ENCODE measurements at regions not wholly inside any gene's neighbourhood (a gene's known extent, or its start where the extent isn't known, plus 50 kb on each side); places are given as distances from the start of the nearest gene placed in this dataset.

DNA sequence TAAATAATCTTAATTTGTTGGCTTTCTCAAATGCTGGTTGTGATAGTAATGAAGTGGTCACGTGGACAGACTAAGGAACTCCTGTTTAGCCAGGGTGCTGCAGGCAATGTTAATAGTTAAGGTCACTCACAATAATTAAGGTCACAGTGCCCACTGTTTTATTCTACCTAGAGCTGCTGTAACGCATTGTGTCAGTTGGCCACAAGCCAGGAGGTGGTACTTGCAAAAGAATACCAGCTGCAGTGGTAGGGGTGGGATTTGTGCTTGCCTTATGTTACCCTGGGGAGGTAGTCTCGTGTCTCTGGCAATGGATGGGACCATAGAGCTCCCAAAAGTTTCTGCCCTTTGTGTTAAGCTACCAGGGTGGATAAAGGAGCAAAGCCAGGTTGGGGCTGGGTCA, 969.1 kb upstream of the CDH8 start:
- no peak for DNase-seq

DNA sequence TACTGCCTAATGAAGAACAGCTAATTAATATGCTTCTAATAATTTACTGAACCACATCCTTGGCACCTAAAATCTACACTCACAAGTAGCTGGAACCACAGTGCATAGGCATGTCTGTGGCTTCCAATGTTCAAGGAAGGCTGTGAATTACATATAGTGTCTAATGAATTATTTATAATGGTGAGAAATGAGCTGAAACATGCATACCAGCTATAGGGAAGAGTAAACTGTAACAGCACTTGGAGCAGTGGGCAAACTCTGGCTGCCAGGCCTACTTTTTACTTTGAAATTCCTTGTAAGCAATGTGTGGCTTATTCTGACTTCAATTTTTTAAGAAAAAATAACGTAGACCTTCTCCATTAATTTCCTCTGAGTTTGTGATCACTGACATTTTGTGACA, 953.2 kb upstream of the CDH8 start:
- no peak for DNase-seq

DNA sequence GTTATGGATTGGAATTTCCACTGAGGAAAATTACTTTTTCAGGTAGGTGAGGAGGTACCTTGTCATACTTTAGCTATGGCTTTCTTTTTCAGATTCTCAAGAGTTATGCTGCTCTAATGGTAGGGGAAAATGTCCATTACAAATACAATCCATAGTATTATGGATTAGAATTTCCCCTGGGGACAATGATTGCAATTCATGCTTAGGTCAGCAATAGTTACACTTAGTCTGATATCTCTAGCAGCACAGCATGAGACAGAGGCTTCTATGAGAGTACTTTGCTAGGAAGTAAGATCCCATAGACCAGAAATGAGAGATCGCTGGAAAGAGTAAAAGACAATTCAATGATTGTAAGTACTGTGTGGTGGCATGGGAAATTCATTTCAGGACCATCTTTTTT, 949.5 kb upstream of the CDH8 start:
- no peak for DNase-seq

DNA sequence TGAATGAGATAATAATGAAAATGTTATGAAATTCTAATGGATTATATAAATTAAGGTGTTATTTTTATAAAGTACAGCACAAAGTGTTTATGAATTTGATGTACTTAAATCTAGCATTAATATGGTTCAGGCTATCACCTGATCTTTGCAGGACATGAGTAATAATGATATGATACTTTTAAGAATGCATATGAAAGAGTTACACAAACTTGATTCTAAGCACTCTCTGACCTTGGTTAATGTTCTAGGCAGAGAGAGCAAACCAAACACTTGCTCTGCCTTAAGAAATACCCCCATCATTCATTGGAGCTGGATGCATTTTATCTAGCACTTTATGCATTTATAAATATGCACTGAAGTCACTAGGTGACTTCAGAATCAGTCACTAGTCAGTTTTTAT, 942.2 kb upstream of the CDH8 start:
- no peak for DNase-seq

DNA sequence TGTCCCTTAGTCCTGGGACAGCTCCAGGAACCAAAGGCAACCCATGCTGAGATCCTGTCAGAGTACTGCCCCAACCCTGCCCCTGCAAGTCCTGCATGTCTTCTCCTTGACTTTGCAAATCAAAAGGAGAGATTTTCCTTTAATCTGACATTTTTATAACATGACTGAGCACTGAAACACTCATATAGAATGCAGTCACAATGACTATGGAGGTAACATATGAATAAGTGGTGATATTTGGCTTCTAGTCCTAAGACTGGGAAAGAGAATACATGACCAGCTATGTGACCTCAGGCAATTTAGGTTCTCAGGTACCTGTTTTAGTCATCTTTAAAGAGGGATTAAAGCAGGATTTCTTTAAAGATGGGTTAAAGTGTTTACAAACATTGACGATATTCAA, 941.6 kb upstream of the CDH8 start:
- DNase-seq = no peak

DNA sequence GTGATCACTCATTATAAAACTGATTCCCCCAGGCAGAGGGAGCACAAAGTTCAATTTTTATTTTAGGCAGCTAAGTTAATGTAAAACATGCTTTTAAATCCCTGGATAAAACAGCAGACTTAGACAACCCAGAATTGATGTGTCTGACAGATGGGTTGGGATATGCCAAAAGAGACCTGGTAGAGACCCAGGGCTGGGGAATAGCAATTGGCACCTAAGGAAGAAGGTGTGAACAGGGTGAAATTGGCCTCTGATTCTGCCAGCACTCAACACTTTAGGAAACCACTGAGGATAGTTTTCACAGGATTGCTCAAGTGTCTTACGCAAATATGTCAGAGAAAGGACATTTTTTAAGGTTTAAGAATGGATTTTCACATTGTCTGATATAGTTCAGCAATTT, 938.2 kb upstream of the CDH8 start:
- no peak for DNase-seq

DNA sequence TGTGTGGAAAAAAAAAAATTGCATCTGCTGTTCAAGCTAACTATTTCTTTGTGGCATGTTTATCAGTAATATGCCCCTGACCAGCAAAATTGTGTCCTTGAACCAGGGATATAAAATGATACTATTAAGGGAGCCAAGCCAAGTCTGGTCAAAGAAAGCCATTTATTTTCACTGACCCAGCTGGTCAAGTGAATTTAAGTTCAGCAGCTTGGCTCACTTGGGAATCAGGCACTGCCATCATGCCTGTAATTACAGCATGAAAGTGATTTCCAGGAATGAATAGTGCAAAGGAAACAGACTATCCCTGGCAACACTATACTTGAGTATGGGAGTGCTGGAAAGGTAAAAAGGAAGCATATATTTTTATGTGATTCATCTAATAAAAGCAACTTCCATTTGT, 934.6 kb upstream of the CDH8 start:
- DNase-seq = no peak

DNA sequence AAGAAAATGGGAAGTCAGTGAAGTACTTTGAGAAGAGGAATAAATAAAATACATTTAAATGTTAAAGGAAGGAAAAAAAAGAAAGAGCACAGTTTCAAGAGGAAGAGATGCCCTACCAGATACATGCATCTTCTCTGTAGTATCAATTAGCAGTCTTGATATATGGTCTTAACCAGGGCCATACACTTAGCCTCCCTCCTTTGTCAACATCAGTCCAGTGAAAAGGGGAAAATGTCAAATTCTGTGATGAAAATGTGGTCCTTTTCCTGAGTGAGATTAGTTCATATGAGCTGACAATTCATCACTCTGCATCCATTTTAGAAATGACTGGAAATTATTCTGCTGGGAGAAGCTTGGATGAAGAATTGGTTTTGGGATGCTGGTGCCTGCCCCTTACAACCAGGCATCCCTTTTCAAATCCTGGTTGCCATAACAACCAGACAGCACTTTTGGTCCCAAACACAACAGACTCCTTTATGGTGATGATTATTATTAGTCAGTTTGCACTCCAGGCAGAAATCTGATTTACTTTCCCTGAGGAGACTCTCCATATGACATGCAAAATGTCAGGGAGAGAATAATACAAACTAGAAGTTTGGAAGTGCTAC, 933.6 kb upstream of the CDH8 start:
- DNase-seq = no peak

DNA sequence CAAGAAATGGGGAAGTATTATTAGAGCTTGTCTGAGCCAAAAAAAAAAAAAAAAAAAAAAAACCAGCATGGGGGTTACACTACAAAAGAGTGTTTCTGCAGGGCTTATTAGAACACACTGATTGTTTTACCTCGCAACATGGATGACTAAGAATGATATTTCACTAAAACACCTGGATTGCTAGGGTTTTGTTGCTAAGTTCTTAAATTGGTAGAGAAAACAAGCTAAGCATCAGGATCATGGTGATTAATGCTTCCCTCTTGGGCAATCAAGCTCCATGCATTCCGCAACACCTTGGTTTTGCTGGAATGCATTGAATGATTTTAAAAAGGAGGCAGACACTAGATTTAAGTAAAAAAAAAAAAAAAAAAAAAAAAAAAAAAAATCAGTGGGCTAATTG, 931.4 kb upstream of the CDH8 start:
- DNase-seq = no peak

DNA sequence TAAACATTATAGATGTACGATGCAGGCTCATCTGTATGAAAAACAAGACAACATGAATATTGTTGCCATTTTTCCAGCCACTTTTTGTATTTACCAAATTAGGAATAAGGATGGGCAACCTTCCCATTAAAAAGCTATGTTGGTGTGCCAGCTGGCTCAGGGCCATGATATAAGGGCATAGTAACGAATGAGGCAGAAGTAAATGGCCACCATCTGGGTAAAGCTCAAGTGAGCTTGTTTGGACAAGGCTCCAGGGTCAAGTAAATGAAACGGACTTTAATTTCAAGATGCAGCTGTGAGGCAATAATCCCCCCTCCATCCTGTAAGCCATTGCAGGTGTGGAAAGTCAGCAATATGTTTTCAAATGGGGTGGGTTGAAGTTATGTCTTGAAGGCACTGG, 930.9 kb upstream of the CDH8 start:
- no peak for DNase-seq

DNA sequence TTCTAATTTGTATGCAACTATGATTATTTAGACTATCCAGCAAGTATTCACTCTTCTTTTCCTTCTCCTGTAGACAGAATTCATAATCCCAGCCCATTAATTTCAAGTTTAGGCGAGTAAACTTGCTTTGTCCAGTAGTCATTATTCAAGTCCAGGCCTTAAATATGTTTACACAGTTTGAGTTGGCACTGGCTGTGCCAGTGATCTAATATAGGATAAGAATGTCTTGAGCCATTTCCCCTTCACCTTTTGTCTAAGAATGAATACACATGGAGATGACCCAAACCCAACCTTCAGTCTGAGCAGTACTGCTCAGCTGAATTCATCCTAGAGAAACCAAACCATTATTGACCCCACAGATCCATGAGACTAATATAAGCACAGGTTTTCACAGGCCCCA, 930.4 kb upstream of the CDH8 start:
- DNase-seq = no peak

DNA sequence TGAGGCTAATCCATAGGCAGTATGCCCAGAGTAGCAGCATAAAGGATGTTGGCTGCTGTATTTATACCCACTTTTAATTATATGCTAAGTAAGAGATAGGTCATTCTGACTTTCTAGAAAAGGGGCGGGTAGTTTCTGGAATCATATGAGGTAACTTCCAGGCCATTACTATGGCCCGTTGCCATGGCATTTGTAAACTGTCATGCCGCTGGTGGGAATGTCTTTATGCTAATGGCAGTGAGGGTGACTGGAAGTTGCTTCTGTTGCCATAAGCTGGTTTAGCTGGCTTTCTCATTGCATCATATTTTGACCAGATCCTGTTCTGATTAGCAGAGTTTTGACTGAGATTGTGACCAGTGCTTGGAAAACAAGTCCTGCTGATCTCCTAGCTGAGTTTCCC, 929.6 kb upstream of the CDH8 start:
- no peak for DNase-seq

DNA sequence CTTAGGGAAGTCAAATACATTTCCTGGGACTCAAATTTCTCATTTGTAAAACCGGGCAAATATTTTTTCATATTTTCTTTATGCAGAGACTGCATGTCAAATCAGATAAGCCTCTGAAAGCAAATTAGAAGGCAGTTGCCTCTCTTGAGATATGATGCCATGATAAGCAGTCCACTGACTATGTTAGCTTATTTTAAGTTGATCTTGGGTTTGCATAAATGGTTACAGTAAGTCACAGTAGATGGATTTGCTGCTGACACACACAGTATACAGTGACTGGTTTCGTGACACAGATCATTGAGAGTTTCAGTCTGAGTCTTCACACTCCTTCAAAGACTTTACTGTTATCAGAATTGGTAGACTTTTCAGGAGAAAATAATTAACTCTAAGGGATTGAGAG, 927.6 kb upstream of the CDH8 start:
- no peak for DNase-seq

DNA sequence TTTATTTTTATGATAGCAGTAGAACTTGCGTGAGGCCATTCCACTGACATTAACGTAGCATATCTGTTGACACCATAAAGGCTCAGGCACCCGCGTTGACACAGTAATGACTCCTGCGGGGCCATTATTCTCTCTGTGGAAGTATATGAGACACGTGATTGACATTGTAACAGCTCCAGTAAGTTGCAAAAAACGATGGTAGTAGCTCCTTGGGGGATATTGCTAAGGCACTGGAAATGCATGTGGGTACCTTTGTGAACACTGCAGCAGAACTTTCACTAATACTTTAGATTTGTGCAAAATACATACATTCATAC, 918.8 kb upstream of the CDH8 start:
- DNase-seq = no peak

DNA sequence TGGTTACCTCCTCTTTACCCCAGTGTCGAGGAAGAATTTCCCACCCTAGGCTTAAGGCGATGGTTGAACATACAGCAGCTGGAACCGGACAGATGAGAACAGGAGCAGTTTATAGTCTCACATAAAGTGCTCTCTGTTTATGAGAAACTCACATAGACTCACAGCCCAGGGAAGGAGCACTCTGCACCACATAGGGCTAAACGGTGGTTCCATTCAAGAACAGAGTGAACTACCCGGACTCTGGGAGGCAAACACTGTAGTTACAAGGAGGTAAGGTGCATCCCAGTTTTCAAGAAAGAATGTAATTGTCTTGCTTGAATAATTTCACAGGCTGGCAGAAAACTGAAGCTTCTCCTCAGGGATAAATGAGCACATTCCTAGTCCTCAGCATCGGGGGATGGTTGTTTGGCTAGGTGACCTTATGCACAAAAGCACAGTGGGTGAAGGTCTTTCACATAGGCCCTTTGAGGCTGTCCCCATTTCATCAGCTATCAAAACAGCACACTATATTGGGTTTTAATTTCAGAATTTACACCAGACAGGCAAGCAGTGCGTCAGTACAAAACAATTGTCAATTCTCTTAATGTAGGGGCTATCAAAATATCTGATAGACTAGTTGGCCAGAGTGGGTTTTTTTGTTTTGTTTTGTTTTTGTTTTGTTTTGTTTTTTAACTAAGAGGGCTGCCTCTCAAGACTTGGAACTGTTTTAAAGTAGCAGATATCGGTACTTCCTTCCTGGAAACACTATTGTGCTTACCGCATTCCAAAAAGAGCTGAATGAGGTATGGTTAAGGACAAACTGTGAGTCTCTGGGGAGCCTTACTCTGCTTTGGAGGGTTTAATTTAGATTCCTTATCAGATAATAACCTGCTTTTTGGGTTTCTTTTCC, 918.1 kb upstream of the CDH8 start:
- no peak for DNase-seq

DNA sequence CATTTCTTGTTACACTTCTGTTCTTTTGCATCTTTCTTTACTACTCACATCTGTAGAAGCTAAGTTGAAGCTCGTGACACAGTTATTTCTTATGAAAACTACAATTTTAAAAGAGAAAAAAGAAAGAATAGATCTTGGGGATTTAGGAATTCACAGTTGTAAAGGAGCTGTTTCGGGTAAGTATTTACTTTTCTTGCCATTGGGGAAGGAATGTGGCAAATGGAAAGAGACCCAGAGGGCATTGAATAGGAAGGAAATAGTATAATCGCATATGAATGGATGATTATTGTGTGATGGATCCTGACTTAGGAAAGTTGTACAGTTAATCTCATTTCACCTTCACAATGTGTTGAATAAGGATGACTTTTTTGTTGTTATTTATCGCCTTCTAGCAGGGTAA, 914.1 kb upstream of the CDH8 start:
- no peak for DNase-seq

DNA sequence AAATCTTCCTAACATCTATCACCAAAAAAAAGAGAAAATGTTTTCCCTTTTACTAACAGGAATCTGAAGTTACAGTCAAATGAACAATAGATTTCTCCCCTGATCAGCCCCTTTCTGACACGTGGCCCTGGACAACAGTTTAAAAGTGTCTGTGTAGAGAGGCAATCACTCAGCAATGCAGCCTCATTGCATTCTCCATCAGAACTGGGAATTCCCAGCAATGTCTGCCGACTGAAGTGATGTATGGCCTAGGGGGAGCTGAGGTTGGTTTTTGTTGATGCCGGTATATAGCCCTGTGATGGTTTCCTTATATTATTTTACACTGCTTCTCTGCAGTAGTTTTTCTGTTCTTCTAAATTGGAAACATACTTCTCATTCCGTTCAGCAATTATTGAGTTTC, 904.3 kb upstream of the CDH8 start:
- DNase-seq = no peak

DNA sequence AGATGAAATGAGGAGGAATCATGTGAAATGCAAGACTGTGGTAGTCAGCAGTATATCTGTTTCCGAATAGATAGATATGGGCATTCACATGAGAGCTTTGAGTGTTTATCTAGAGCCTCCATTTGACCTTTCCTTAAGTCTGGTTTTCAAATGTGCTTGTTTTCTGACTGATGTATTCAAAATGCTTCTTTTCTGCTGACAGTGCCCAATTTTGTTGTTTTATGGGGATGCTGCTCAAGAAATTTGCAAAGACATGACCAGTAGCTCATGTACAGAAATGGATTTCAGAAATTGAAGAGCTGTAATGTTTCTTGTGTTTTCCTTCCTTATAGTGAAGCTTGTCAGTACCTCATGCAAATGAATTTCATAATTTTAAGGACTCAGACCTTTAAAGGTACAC, 903.4 kb upstream of the CDH8 start:
- no peak for DNase-seq

DNA sequence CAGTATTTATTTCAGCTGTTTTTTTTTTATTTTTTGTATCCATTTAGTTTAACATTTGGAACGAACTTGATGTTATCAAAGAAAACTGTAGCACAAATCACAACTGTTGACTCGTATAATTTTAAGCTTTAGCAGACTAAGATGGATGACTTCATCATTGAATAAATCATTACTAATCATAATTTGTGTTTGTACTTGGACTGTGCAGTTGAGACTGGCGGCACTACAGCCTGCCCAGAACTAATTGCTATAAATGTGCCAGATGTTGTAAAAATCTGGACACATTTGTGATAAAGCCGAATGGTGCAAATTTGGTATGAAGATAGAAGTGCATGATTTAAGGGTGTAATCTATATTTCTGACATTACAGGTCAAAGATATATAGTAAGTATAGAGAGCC, 897.7 kb upstream of the CDH8 start:
- DNase-seq = no peak

DNA sequence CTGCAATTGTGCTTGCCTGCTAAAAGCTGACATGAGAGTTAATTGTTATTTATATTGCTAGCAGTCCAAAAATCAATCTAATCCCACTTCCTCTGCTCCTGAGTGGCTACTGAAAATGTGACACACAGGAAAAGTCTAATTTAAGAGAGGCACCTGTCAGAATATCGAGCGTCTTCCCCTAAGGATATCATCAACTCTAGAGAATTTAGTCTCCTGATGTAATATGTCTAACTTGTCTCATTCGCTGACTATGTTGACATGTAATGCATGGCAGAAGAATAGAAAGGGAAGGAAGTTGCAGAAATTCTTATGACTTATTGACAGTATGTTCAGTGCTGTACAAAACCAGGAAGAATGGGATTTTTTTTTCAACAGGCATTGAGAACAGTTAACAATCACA, 893.4 kb upstream of the CDH8 start:
- no peak for DNase-seq

DNA sequence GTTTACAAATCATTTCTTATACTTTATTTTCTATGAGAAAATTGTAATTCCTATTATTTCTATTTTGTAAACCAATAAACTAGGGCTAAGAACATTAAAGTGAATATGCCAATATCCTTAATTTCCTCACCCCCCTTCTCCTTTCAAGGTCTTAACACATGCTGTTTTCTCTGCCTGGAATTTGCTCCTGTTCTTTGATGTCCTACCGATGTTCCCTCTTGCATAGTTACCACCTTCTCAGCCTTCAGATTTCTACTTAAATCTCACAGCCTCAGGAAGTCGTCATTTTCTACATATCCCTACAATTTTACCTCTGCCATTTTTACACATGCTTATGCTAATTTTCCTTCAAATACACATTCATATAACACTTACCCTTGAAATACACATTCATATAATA, 890.9 kb upstream of the CDH8 start:
- DNase-seq = no peak

DNA sequence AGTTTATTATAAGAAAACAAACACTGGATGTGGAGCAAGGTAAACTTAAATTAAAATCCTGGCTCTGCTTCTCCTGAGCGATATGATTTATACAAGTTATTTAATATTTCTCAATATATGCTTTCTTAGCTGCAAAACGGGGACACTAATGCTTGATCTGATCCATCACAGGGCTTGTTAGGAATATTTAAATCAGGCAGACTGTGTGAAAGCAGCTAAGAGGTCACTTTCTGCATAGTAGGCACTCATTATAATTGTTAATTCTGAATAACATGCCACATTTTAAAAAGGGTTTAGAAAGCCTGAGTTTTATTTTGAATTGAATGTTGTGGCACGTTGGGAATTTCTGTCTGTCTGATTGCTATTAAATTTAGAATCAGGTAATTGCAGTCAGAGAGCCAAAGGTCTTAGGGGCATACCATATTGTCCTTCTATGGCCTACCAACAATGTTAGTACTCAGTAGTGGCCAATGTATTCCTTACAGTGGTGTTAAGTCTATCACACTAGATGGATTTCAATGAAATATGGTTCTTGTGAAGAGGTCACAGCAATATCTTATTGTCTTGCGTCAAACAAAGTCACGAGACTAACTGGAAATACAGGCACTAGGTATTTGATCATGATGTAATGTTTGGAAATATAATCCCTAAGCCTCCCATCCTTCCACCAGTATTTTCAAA, 890.0 kb upstream of the CDH8 start:
- DNase-seq = no peak

DNA sequence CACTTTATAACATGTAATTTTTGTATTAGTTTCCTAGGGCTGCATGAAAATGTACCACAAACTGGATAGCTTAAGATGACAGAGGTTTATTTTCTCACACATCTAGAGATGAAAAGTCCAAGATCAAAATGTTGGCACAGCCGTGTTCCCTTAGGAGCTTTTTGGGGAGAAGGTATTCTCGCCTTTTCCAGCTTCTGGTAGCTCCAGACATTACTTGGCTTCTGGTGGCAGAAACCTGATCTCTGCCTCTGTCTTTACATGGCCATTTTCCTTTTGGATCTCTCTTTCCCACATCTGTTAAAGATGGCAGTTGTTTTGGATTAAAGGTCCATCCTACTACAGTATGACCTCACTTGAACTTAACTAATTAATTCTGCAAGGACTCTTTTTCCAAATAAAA, 885.7 kb upstream of the CDH8 start:
- DNase-seq = no peak

DNA sequence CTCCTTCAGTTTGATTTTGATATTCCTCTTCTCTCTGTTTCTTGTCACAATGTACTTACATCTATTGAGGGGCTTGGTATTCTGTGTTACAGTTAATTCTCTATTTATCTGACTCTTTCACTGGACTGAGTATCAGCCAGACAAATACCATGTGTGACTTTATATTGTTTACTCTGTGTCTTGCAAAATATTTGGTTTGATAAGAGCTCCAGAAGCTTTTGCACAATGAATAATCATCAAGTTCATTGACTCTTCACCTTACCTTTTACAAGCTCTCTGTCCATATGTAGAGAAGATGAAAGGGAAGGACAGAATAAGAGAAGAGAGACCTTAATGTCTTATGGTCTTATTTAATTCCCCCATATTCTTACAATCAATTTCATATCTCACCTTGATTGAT, 877.7 kb upstream of the CDH8 start:
- no peak for DNase-seq

DNA sequence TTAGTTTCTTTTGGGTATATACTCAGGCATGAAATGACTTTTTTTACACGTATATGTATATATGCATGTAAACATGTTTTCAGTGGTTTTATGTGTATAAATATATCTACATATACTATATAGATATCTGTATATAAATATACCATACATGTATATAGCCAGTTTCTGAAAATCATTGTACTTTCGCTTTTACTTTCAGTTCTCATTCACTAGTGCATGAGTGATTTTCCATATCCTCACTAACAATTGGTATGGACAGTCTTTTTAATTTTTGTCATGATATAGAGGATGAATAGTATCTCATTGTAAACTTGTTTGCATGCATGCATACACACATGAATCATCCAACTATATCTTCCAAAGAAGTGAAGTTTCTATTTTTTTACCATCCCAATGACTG, 877.1 kb upstream of the CDH8 start:
- DNase-seq = no peak
